ENCODE measurements at regions not wholly inside any gene's neighbourhood (a gene's known extent, or its start where the extent isn't known, plus 50 kb on each side); places are given as distances from the start of the nearest gene placed in this dataset.

DNA sequence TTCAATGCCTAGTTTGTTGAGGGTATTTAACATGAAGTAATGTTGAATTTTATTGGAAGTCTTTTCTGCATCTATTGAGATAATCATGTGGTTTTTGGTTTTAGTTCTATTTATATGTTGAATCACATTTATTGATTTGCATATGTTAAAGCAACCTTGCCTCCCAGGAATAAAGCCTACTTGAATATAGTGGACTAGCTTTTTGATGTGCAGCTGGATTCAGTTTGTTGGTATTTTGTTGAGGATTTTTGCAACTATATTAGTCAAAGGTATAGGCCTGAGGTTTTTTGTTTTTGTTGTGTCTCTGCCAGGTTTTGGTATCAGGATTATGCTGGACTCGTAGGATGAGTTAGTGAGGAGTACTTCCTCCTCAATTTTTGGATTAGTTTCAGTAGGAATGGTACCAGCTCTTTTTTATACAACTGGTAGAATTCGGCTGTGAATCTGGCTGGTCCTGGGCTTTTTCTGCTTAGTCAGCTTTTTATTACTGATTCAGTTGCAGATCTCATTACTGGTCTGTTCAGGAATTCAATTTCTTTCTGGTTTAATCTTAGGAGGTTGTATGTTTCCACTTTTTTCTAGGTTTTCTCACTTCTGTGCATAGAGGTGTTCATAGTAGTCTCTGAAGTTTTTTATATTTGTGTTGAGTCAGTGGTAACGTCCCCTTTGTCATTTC lies 209.8 kb upstream of the RBMS3 start:
- TF ChIP-seq CTCF (IDR thresholded peaks at IDR 0.05; ENCODE audit: low read depth, low read length, poor library complexity, severe bottlenecking) (no peak), EZH2phosphoT487 (IDR thresholded peaks at IDR 0.05; ENCODE audit: borderline replicate concordance, low read length) (no peak)

Measured in DOHH2 (cell line).